ENCODE measurements at regions not wholly inside any gene's neighbourhood (a gene's known extent, or its start where the extent isn't known, plus 50 kb on each side); places are given as distances from the start of the nearest gene placed in this dataset.
A peak's percentile ranks its signal among the peaks of the same experiment; 100 is the strongest.

- DNase-seq (ENCODE audit: extremely low read depth, low read depth): no peak
- TF ChIP-seq CTCF (IDR thresholded peaks at IDR 0.05; ENCODE audit: low read depth, low read length): no peak
Measured at GRCh38 chr12:92089559-92089958, 56.1 kb downstream of the BTG1 start.

- TF ChIP-seq CTCF (IDR thresholded peaks at IDR 0.05; ENCODE audit: low read depth, low read length): no peak
Measured at GRCh38 chr12:92088805-92089204, 56.8 kb downstream of the BTG1 start.

GRCh38 chr12:92085736-92086040, 60.0 kb downstream of the BTG1 start:
- no peak for TF ChIP-seq CTCF (IDR thresholded peaks at IDR 0.05; ENCODE audit: low read depth, low read length)
- no peak for DNase-seq (ENCODE audit: extremely low read depth, low read depth)

More at GRCh38 chr12:92088805-92089204, 56.8 kb downstream of the BTG1 start:
- no peak for DNase-seq (ENCODE audit: extremely low read depth, low read depth)

GRCh38 chr12:92085040-92085735, 60.5 kb downstream of the BTG1 start:
- no peak for TF ChIP-seq CTCF (IDR thresholded peaks at IDR 0.05; ENCODE audit: low read depth, low read length)
- no peak for DNase-seq (ENCODE audit: extremely low read depth, low read depth)

GRCh38 chr12:92080911-92081285, 64.7 kb downstream of the BTG1 start:
- no peak for DNase-seq (ENCODE audit: extremely low read depth, low read depth)

GRCh38 chr12:92079054-92079385, 66.6 kb downstream of the BTG1 start:
- no peak for TF ChIP-seq CTCF (IDR thresholded peaks at IDR 0.05; ENCODE audit: low read depth, low read length)
- DNase-seq (ENCODE audit: extremely low read depth, low read depth): no peak

More at GRCh38 chr12:92080911-92081285, 64.7 kb downstream of the BTG1 start:
- no peak for TF ChIP-seq CTCF (IDR thresholded peaks at IDR 0.05; ENCODE audit: low read depth, low read length)

- TF ChIP-seq CTCF (IDR thresholded peaks at IDR 0.05; ENCODE audit: low read depth, low read length): no peak
- peak; percentile 96 for DNase-seq (ENCODE audit: extremely low read depth, low read depth)
Measured at GRCh38 chr12:92078167-92079053, 67.2 kb downstream of the BTG1 start.
